ENCODE measurements at regions not wholly inside any gene's neighbourhood (a gene's known extent, or its start where the extent isn't known, plus 50 kb on each side); places are given as distances from the start of the nearest gene placed in this dataset.

GRCh38 chr20:11207749-11208502 lies 534.1 kb upstream of the JAG1 start:
- intact Hi-C loops (cut with DNase I) = loop anchor here (5.0 to 10.0 kb wide), 2 partner anchors 59 to 103 kb away; no protein-coding TSS in a partner anchor
- DNase-seq (ENCODE audit: low spot score) = no peak

DNA sequence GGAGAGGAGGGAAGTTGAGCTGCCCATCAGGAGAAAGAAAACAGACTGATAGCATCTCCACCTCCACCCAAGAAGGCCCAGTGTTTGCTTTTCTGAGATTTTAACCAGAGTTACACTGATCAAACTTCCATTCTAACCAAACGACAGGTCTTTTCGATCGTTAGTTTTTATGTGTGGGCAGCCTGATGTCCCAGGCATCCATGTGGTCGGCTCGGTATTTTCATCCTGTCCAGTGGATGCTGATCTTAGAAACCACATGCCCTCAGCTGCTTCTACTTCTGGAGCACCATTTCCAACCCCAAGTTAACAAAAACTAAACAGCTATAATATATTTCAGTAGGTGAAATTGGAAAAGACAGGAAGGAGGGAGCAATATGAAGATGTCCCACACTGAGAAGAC lies 536.8 kb upstream of the JAG1 start:
- no peak for DNase-seq (ENCODE audit: low spot score)
- intact Hi-C loops (cut with DNase I) = no loop called here

DNA sequence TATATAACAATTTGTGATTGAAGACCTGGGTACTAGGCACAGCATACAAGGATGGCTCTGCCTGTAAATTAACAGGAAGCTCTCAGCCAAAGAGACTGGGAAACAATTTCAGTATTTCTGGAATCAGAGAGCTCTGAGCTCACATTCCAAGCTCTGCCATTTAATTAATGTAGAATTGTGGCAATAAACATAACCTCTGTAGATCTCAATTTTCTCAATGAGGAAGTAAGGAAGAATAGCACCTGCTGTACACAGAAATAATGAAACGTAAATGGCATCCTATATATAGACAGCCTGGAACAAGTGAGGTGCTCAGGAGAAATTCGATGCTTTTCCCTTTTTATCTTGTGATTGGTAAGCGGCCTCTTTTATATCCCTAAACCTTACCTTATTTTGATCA lies 538.5 kb upstream of the JAG1 start:
- intact Hi-C loops (cut with DNase I) = no loop called here
- no peak for DNase-seq (ENCODE audit: low spot score)

DNA sequence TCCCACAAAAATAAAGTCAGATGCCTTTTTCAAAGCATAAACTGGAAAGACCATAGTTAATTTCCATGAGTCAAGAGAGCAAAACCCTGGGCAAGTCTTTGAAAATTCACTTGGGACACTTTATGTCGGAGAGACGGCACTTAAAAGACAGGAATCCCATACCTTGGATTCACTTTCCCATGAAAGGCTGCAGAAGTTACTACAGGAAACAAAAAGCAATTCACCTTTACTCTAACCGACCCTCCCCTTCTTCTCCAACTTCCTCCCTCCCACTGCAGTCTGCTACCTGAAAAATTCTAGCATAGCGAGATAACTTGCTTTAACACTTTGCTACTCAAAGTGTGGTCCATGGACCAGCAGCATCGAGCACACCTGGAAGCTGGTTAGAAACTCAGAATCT lies 539.1 kb upstream of the JAG1 start:
- intact Hi-C loops (cut with DNase I) = no loop called here

GRCh38 chr20:11214256-11214840 lies 540.5 kb upstream of the JAG1 start:
- no peak for DNase-seq (ENCODE audit: low spot score)
- intact Hi-C loops (cut with DNase I) = no loop called here

More for the DNA sequence above, 539.1 kb upstream of the JAG1 start:
- no peak for DNase-seq (ENCODE audit: low spot score)

DNA sequence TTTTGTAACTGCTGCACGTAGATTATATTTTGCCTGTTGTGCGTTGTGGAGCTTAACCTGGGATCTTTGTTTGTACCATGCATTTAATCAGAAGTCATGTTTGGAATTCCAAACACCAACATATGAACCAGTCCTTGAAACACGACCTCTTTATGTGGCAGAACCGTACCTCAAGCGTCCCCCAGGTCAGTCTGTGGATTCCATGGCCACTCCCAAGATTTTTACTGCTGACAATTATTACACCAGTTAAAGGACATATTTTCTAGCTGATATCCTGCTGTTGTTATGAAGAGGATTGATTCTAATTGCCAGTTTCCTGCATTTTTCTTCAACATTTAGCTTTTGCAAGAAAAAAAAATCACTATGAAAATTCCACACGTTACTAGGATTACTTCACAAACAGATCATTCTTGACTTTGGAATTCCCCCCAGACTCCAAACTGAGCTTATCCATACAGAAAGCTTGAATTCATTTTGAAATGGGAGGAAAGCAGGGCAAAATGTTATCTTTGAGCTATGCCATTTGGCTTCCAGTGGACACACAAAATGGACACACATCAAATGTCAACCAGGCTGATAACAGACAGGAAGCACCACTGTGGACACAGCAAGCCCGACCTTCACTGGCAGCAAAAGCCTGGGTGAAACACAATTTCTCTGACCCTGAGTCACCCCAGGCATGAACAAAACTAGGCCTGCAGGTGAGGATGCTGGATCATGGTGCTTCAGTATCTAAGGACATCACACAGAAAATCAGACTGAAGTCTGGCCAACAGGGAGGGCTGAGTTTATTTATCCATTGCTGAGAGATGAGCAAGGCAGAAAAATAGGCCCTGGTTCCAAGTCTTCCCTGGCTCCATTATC lies 542.9 kb upstream of the JAG1 start:
- no peak for DNase-seq (ENCODE audit: low spot score)
- intact Hi-C loops (cut with DNase I) = loop anchor here (5.0 kb wide), 1 partner anchor 664 kb away; no protein-coding TSS in a partner anchor

- intact Hi-C loops (cut with DNase I) = loop anchor here (5.0 kb wide), 1 partner anchor 665 kb away; no protein-coding TSS in a partner anchor
- no peak for DNase-seq (ENCODE audit: low spot score)
These were observed 543.8 kb upstream of the JAG1 start for GRCh38 chr20:11217326-11218172.

DNA sequence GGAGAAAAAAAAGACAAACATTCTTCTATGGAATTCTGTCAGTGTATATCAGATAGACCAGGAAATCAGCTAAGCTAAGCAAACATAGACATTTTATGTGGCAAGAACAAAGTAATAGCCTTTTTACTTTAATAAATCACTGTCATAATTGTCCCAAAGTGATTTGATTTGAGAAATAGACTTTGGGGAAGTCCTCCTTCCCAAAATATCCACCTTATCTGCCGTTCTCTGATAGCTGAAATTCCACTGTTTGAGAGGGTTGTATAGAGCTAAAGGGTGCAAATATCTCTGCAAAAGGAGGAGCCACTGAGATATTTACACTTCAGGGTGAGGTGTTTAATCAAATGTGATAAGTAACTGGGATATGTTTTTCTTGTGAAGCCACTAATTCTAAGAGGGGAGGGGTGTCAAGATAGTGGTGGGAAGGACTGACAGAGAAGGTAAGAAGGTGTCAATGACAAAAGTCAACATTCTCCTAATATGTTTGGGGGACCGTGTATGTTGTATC lies 544.4 kb upstream of the JAG1 start:
- intact Hi-C loops (cut with DNase I) = loop anchor here (5.0 kb wide), 1 partner anchor 666 kb away; no protein-coding TSS in a partner anchor
- DNase-seq (ENCODE audit: low spot score) = no peak

- no peak for DNase-seq (ENCODE audit: low spot score)
- intact Hi-C loops (cut with DNase I) = loop anchor here (5.0 kb wide), 1 partner anchor 667 kb away; no protein-coding TSS in a partner anchor
These were observed 545.4 kb upstream of the JAG1 start for GRCh38 chr20:11219192-11219591.

DNA sequence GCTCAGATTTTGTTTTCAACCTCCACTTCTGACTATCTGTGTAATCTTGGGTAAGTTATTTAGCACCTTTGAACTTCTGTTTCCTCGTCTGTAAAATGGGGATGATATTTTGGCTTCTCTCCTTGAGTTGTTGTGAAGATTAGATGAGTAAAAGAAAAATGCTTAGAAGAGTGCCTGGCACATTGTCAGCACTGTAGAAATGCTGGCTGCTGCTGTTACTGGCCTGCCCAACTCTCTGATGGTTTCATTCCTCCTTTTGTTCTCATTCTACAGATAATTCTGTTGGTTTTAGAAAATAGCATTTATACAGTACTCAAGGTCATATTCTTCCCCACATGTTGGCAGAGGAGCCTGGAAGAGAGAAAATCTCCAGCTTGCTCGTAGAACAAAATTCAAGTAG lies 547.2 kb upstream of the JAG1 start:
- intact Hi-C loops (cut with DNase I) = no loop called here
- no peak for DNase-seq (ENCODE audit: low spot score)

GRCh38 chr20:11222243-11222642 lies 548.4 kb upstream of the JAG1 start:
- intact Hi-C loops (cut with DNase I) = no loop called here
- DNase-seq (ENCODE audit: low spot score) = no peak

DNA sequence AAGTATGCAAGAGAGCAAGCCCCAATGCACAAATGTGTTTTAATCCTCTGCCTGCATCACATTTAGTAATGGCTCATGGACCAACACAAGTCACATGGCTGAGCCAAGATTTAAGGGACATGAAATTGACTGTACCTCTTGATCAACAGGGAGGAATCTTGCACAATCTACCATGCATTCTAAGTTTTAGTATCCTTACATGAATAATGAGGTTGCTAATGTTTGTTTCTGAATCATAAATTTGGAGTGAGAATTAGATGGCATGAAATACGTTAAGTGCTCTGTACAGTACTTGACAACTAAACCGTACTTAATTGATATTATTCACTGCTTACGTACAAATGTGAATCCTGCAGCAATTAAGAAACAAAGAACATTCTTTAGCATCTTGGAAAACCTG lies 553.8 kb upstream of the JAG1 start:
- intact Hi-C loops (cut with DNase I) = no loop called here
- DNase-seq (ENCODE audit: low spot score) = no peak

- no peak for DNase-seq (ENCODE audit: low spot score)
- intact Hi-C loops (cut with DNase I) = no loop called here
These were observed 556.0 kb upstream of the JAG1 start for GRCh38 chr20:11229772-11230171.

DNA sequence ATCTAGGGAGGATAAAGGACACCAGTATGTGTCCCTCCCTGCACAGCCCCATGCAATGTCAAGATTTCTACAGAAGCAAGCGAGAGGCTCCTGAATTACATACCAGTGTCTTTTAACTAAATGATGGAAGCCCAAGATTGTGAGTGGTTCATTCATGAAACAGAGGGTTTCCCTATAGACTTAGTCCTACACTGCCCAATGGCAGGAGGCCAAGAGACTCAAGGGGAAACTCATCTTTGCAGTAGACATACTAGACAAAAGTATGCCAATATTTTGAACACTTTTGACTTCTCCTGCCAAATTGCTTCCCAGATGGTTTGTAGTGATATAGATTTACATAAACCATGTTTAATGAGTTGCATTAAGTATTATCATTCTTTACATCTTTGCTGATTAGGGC lies 557.2 kb upstream of the JAG1 start:
- intact Hi-C loops (cut with DNase I) = no loop called here
- DNase-seq (ENCODE audit: low spot score) = no peak

- intact Hi-C loops (cut with DNase I) = no loop called here
- no peak for DNase-seq (ENCODE audit: low spot score)
These were observed 558.2 kb upstream of the JAG1 start for GRCh38 chr20:11231742-11232648.

- intact Hi-C loops (cut with DNase I) = no loop called here
- DNase-seq (ENCODE audit: low spot score) = no peak
These were observed 559.1 kb upstream of the JAG1 start for GRCh38 chr20:11232896-11233295.

DNA sequence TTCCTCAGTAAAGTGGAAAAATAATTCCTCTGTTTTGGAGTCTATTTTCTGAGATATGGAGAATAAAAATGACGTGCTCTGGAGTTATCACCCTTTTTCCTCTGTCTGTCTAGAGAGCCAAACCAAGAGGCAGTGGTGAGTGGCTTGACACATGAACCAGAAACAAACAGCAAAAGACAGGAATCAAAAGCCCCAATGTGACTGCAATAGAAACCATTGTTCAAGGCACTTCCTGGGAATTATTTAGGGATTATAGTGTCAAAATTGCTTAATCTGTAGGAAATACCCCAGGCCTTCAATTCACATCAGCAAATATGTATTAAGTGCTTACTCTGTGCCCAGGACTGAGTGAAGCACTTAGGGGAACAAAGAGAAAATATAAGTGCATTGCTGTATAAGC lies 560.4 kb upstream of the JAG1 start:
- intact Hi-C loops (cut with DNase I) = no loop called here
- no peak for DNase-seq (ENCODE audit: low spot score)

- DNase-seq (ENCODE audit: low spot score) = no peak
- intact Hi-C loops (cut with DNase I) = no loop called here
These were observed 560.8 kb upstream of the JAG1 start for GRCh38 chr20:11234608-11235007.

Measured in cardiac septum (tissue), 1 donor.